ENCODE measurements at regions not wholly inside any gene's neighbourhood (a gene's known extent, or its start where the extent isn't known, plus 50 kb on each side); places are given as distances from the start of the nearest gene placed in this dataset.

DNA sequence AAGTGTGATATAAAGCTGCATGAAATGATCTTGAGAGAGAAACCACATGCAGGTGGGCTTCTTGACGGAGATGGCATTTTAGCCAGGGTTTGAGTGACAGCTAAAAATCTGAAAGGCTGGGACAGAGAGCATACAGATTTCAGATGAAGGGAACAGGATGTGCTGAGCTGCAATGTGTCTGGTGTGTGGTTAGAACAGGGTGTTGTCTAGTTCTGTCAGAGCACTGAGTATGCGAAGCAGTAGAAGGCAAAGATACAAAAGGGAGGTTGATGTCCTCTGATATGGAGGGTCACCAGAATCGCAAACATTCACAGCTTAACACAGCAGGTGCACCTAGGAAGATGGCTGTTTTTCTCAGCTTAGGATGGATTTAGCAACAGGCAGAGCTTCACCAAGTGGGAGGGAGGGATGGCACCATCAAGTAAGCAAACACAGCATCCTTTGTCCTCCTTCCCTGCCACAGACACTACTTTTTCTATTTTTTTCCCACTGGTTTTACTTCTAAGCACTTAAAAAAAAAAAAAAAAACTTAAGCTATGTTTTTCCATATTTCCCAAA lies 182.5 kb downstream of the TMX3 start:
- ATAC-seq = no peak
- no peak for DNase-seq (ENCODE audit: low spot score)

DNA sequence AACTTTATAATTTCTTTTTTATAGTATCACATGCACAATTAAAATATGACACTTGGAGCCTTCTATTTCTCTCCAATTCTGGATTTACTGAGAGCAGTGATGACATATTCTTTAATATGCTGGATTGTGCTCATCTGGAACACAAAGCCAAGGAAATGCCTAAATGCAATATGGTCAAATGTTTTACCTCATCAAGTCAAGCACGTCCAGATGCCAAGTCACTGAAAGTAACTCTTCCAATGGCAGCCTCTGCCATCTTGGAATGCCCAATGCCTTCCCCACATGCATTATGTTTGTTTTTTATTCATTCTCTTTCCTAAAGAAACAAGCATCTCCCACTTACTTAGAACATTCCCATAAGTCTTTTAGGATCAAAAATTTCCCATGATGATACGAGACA lies 189.8 kb downstream of the TMX3 start:
- DNase-seq (ENCODE audit: low spot score) (no peak), ATAC-seq (no peak)

DNA sequence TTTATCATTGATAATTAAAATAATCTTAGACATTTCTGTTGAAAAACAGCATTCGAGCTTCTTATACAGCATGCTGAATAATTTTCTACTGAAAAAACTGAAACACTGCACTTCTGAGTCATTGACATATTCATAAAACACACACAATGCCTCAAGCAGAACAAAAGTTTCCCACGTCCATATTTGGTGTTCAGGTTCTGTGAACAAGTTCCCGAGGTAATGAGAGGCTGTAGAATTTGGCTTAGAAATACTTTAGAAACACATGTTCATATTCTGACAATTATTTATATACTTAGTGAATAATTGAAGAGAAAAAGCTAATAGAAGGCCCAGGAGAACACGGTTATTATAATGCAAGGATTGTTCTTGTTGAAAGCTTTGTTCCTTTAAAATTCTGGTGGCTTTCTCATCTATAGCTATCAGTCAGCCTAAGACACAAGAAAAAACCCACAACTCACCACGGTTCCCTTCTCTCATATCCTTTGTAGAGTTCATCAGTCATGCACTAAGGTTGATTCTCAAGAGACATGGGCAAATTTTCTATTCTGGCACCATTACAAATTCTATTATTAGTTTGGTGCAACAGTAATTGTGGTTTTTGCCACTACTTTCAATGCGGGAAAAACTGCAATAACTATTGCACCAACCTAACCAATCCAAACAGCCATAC lies 194.4 kb downstream of the TMX3 start:
- DNase-seq (ENCODE audit: low spot score) (no peak), ATAC-seq (no peak)

DNA sequence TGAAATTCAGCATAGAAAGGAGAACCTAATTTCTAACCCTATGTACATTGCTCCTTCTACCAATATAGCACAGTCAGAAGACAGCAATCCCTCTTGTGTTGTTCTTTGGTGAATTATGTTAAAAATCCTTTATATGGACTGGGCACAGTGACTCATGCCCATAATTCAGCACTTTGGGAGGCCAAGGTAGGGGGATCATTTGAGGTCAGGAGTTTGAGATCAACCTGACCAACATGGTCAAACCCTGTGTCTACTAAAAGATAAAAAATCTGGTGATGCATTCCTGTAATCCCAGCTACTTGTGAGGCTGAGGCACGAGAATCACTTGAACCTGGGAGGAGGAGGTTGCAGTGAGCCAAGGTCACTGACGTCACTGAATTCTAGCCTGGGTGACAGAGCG lies 195.6 kb downstream of the TMX3 start:
- no peak for ATAC-seq
- DNase-seq (ENCODE audit: low spot score) = no peak

DNA sequence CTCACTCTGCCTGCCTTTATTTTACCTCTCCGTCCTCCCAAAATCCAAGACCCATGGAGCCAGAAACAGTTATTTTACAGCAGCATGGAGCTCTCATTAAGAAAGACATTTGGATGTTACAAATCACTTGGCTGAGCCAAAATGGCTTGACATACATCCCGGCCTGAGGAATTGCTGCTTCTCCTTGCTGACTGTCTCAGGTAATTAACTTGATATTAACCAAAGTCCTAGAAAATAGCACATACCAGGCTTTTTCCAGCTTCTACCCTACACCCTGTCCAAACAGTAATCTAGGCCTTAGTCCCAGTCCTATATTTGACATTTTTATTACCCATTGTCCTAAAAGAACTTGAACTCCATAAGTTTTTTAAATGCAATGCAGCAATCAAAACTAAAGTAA lies 205.0 kb downstream of the TMX3 start:
- ATAC-seq = no peak
- DNase-seq (ENCODE audit: low spot score) = no peak

DNA sequence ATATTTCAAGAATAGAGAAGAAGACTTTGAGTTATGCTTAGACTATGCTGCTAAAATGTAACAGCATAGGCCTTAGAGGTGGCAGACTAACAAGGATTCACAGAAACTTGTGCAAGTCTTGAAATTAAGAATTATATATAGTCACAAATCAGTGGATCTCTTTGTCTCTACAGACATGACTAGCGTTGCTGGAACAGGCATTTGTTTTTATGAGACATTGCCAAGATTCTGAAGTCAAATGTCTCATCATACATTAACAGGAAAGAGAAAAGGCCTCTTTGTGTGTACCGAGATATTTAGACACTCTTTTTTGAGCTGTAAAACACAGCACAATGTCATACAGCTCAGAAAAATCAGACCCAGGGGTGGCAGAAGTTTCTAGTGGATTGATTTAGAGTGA lies 207.1 kb downstream of the TMX3 start:
- no peak for ATAC-seq
- DNase-seq (ENCODE audit: low spot score) = no peak

DNA sequence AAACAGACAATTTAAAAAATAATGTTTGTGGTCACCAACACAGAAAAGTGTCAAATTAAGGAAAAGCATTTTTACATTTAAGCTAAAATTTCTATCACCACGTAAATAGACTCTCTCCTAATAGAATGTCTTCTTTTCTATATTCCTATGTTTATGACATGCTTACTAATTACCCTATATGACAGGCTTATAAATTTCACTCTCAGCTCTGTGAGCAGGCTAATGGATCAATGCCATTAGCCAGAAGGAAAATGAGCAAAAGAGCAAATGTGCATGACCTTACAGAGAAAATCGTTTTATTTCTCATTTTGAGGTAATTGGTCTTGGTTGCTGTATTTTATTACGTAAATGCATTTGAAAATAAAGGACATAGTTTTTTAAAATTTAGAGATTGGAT lies 209.7 kb downstream of the TMX3 start:
- no peak for DNase-seq (ENCODE audit: low spot score)
- ATAC-seq = no peak

DNA sequence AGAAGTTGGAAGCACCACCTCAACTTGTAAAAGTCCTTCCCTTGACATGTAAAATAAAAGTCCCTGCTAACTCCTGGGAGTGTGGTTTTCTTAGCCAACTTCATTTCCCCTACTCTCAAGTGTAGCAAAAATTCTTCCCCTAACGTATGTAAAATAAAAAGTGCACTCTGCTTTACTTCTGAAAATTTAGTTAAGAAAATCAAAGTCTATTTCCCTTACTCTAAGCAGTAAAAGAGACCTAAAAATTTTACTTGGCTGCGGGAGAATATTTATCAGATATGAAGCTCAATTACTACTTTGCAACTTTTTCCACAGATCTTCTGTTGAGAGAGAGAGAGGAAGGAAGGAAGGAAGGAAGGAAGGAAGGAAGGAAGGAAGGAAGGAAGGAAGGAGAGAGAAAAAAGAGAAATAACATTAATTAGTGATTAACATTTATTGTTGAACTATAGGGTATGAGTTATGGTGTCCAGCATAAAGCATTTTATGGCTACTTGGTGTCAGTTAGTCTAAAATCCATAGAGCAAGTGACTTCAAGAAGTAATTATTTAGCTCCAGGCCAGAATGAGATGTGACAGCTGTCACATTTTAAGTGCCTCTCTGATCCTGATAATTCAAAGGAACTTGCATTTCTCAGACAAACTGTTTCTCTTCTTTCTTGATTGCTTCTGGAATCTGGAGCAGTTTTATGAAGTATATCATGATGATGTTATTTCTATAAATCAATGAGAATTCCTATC lies 210.3 kb downstream of the TMX3 start:
- DNase-seq (ENCODE audit: low spot score) (no peak), ATAC-seq (no peak)

DNA sequence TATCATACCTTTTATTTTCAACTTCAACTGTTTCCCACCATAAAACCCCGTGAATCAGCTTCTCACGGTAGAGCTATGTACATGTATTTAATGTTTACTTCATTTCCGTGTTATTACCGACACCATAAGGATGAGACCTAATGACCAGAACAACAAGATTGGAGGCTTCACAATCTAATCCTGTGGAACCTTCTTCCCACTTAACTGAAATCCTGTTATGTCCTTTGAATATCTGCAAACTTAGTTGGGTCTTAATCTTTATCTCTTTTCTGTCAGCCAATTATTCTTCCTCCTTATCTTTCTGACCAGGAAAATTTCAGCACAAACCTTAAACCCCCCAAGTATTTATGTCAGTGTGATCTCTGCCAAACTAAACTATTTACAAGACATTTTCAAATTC lies 214.4 kb downstream of the TMX3 start:
- DNase-seq (ENCODE audit: low spot score) (no peak), ATAC-seq (no peak)

DNA sequence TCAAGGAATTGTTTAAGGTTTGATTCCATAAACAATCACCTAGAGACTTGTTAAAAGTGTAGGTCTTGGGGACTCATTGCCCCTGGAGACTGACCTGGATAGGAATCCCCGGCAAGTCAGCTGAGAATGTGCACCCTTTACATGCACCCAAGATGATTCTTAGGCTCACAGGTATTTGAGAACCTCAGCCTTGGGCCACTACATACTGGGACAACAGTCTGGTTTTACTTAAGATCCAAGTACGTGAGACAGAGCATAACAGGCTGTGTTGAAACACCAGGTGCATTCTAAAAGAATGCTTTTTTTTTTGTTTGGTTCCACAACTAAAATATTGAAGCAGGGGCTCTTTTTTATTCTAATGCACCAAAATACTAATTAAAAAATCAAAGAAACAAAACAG lies 215.8 kb downstream of the TMX3 start:
- DNase-seq (ENCODE audit: low spot score) (no peak), ATAC-seq (no peak)

DNA sequence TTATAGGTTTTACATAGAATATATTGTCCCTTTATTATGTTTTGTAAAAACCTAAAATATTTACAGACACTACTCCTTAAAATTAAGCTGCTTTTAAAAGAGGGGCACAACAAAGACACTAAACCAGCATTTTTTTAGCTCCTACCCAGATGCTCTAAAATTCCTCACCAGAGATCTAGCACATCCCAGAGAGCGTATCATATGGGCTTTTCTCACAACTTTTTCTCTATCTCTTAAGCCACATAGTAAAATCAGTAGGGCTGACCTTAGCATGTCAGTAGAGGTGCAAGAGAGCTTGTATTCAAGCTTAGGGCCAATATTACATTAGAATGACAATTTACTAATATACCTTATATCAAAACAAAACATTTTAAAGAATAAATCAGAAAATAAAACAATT lies 216.3 kb downstream of the TMX3 start:
- ATAC-seq (no peak), DNase-seq (ENCODE audit: low spot score) (no peak)

DNA sequence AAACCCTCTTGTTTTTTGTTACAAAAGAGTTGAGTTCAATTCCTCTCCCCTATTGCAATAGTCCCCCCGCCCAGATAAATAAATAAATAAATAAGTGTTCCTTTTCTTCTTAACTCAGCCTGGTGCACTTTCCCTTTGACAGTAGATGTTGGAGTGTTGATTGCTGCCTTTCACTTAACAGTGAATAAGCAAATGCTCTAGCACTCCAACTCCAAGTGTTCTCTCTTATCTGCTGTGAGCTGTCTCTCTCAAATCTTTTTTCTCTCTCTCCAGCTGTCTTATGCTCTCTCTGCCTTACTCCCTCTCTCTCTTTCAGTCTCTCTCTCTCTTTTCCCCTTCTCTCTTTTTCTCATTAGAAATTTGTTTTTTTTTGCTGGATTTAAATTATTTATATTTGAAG lies 216.7 kb downstream of the TMX3 start:
- DNase-seq (ENCODE audit: low spot score) (no peak), ATAC-seq (no peak)

DNA sequence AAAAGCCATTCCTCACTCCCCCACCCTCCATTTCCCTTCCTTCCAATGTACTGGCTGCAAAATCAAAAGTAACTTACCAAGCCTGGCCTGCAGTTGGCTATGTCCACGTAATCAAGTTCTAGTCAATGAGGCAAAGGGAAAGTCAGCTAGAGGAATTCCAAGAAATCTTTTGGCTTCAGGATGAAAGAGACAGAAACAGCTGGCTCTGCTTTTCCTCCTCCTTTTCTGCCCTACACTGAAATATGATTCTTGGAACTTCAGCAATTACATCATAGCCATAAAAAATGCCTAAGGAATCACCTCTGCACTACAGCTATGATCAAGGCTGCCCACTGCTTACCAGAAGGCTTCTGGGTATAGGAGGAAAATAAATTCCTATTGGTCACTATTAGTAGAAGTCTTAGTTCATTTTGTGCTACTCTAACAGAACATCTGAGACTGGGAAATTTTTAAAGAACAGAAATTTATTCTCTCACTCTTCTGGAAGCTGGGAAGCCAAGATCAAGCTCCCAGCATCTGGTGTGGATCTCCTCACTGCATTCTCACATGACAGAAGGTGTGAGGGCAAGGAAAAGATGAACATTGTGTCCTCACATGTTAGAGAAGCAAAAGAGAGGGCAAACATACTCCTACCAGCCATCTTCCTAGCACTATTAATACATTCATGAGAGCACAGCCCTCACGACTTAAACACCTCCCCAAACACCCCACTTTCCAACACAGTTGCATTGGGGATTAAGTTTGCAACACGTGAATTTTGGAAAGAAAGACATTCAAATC lies 219.9 kb downstream of the TMX3 start:
- DNase-seq (ENCODE audit: low spot score) = no peak
- ATAC-seq = no peak

DNA sequence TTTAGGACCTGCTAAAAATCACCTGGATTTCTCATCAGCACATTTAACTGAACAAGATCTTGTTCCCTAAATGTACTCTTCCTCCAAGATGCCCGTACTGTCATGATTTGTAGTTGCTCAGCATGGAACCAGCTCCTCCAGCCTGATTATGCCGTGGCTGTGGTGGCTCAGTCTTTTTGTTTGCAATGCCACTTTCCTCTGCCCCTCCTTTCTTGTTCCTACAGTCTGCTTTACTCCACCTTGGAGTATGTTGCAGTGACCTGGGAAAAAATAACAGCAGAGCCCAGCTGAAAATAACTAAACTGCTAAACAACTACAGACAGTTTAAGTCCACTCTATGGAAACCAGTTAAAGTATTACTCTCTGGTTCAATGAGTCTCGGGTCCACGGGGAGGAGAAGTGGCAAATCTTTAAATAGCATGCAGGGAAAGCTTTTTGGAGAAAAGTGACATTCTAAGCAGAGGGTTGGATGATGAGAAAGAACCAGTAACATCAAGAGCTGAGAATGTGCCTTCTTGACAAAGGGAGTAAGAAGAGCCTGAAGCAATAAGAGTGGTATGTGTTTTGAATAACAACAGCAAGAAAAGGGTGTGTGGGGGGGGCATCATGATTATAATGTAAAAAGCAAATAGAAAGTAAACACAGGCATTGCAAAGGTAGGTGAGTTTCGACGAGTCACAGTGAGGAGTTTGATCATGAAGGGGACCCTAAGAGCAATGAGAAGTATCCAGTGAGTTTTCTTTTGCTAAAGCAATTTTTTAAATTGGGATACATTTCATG lies 225.7 kb downstream of the TMX3 start:
- no peak for ATAC-seq
- DNase-seq (ENCODE audit: low spot score) = no peak

DNA sequence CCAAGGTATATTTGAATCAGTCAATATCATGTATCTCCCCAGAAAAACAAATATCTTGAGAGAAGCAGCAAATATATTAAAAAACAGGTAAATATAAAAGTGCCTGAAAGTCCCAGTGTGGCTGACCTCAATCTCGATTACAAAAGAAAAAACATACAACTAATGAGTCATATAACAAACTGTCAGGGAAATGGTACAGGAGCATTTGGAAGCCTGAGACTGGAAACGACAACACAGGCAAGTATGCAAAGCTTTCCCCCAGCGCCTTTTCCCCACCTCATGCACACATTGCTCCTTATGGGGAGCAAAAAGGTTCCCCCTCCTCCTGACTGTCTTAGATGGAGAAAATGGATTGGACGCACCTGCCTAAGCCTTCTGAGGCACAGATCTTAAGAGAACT lies 230.7 kb downstream of the TMX3 start:
- no peak for ATAC-seq

DNA sequence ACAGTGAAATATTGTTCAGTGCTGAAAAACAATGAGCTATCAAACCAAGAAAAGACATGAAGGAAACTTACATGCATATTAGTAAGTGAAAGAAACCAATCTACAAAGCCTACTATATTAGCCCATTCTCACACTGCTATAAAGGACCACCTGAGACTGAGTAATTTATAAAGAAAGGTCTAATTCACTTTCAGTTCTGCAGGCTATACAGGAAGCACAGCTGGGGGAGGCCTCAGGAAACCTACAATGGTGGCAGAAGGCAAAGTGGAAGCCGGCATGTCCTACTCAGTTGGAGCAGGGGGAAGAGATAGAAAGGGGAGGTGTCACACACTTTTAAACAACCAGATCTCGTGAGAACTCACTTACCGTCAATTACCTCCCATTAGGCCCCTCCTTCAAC lies 232.1 kb downstream of the TMX3 start:
- DNase-seq (ENCODE audit: low spot score) = no peak
- no peak for ATAC-seq

More for the DNA sequence above, 230.7 kb downstream of the TMX3 start:
- DNase-seq (ENCODE audit: low spot score) = no peak

DNA sequence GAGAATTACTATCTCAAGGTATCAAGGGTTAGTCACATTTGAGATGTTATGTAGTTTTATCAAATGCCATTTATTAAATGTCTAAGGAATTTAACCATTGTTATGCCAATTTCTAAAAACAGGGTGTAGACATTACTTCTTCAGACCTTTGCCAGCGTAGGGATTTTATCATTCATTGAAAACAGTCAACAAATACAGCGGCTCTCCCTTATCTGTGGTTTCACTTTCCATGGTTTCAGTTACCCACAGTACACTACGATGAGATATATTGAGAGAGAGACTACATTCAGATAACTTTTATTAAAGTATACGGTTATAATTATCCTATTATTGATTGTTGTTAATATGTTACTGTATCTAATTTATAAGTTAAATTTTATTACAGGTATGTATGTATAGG lies 234.7 kb downstream of the TMX3 start:
- DNase-seq (ENCODE audit: low spot score) (no peak), ATAC-seq (no peak)

DNA sequence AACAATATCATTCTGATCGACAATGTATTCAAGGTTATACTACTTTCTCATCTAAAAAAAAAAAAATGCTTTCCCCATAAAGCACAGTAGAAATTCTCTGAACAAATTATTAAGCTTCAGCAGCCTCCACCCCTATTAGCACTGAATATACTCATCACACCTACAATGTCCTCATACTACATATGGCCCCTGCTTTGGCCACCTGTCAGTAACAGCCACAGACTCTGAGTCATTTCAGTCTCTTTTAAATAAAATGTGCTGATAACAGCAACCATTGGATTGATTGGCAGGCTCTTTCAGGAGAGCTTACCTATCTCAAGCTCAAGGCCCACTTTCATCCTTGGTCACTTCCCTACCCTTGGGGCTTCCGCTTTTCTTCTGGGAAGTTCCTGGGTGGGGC lies 236.7 kb downstream of the TMX3 start:
- DNase-seq (ENCODE audit: low spot score) (no peak), ATAC-seq (no peak)

DNA sequence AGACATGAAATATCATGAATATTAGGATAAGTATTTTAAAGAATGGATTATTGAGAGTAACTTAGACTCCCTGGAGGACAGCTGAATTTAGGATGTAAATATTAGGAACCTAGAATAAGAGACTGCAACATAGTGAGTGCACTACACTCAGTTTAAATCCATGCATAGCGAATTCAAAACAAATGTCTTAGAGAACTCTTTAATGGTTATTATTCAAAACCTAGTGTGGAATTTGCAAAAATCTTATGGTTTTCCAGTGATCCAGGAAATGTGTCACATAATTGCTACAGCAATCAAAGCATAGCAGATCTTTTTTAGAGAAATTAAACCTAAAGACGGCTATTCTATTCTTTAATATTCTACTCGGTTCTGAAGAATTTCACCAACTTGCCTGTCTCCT lies 239.0 kb downstream of the TMX3 start:
- DNase-seq (ENCODE audit: low spot score) = no peak

DNA sequence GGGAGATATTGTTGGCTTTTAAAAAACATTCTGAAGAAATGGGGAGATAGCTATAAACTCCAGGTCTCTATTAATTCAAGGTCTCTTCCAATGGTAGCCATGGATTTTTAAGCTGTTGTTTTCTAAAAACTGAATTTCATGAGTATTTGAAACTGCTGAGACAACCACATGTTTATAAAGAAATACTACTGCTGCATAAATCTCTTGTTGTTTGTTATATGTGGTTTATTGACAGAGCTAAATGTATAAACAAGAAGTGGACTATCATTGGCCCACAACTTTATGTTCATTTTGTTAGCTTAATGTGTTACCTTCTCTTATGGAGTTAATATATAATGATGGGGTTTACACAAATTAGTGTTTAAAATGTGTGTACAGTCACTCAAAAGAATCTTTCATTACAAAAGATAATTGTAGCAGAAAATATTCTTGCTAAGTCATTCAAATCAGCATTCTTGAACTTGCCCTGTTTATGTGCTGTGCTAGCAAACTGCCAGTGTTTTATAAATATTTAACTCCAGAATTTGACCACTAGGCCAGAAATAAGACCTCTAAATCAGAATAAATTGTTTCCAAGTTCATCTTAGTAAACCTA lies 242.1 kb downstream of the TMX3 start:
- ATAC-seq (no peak), DNase-seq (ENCODE audit: low spot score) (no peak)

More for the DNA sequence above, 239.0 kb downstream of the TMX3 start:
- no peak for ATAC-seq

All from left lobe of liver (tissue), 2 donors.